ENCODE measurements at regions not wholly inside any gene's neighbourhood (a gene's known extent, or its start where the extent isn't known, plus 50 kb on each side); places are given as distances from the start of the nearest gene placed in this dataset.

- TF ChIP-seq CTCF (IDR thresholded peaks at IDR 0.05; ENCODE audit: low read depth, low read length, missing input control) (no peak), JUND (IDR thresholded peaks at IDR 0.05) (no peak), TAF1 (conservative IDR thresholded peaks at IDR 0.05) (no peak), RAD21 (IDR thresholded peaks at IDR 0.05) (no peak)
These were observed 318.7 kb upstream of the ID2 start for GRCh38 chr2:8363161-8363560.
